Amniotic stem cell (primary cell): ENCODE measurements at regions not wholly inside any gene's neighbourhood (a gene's known extent, or its start where the extent isn't known, plus 50 kb on each side); places are given as distances from the start of the nearest gene placed in this dataset.

ENCODE experiments used
- DNase-seq: peaks from one replicate; lab custom pipeline; 2025; lab: John Stamatoyannopoulos, UW

DNA sequence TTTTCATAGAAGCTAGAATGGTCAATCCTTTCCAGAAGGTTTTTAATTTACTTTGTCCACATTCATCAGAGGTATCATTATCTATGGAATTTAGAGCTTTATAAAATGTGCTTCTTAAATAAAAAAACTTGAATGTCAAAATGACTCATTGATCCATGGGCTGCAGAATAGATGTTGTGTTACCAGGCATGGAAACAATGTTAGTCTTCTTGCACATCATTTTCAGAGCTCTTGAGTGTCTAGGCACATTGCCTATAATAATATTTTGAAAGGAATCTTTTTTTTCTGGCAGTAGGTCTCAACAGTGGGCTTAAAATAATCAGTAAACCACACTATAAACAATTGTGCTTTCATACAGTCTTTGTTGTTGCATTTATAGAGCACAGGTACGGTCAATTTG lies 200.3 kb downstream of the FAT4 start:
- no peak for DNase-seq

DNA sequence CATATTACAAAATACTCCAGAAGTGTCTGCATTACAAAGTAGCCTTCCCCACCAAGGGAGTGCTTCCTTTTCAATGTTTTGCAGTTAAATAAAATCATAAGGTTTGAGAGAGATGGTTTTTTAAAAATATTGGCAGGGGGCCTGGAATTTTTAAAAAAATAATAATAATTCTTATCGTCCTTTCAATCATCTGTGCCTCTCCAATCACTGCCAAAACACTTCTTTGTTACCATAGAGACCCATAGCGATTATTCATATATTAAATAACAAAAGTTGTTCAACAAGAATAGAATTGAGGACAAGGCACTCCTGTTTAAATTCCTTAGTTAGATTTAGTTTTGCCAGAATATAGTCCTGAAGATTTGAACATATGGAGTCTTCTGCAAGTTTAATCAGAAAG lies 203.1 kb downstream of the FAT4 start:
- no peak for DNase-seq

DNA sequence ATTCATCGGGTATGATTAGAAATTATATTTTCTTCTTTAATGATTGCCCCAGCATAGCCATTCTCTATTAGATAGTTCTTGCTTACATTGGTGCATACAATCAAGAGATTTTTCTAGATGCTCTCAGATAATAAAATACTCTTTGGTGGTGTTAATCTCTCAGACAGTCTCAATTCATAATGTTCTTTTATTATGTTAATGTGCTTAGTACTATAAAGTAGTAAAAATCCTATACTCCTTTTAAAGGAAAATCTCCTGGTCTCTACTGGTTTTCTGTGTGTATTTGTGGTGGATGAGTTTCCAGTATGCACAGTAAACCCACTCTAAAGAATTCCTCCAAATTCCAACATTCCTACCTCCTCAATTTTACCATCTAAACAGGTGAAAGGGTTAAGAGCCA lies 203.5 kb downstream of the FAT4 start:
- no peak for DNase-seq

DNA sequence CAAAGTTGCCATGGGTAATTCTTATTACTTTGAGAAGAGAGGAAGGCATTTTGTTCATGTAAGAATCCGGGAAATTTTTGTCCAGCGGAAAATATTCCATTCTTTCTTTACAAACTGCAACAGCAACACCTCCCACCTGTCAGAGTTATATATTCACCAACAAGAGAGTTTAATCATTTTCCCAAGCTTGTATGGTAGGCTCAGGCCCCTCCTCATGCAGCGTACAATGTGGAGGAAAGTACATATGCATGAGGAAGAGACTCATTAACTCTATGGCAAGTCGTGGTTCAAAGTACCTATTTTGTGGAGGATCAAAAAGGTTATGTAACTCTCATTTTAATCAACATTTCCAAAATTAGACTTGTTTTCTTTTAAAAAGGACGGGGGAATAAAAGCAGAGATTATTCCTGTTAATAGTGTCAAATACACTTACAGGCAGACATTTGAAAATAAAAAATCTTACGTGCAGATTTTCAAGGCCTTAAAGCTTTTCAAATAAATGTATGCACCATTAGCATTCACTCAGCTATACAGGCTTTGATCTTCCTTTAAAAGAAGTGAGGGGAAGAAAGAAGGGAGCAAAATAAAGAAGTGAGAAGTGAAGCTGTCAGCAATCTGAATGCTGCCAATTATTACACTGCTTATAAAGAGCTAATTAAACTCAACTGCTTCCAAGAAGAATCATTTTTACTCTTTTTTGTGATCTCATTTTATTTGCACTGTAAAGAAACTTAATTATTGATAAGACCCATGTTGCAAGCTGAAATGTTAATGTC lies 204.8 kb downstream of the FAT4 start:
- DNase-seq: no peak

DNA sequence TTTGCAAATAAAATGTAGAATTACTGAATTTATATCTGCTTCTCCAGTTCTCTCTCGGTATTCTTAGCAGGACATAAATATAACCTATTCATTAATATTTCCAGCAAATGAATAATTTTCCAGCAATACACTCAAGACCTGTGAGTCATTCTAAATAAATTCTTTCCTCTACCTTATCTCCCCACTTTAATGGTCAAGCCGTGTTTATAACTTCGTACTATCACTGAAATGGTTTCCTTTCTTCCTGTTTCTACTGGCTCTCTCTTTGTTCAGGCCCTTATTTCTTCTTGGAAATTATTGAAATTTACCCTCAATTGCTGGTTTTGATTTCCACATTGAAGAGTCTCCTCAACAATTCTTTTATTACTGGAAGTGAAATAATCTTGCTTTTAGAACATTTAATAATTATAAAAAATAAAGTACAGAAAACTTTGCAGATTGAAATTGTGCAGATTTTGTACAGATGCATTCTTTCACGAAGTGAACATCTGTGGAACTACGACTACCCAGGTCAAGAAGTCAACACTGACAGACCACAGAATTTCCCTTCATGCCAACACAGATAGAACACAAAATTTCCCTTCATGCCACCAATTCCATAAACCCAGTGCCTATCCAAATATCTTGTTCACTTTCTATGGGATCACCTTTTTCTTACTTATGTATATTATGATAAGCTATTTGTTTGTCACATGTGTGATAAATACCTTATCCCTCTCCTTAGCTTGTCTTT lies 205.7 kb downstream of the FAT4 start:
- no peak for DNase-seq

DNA sequence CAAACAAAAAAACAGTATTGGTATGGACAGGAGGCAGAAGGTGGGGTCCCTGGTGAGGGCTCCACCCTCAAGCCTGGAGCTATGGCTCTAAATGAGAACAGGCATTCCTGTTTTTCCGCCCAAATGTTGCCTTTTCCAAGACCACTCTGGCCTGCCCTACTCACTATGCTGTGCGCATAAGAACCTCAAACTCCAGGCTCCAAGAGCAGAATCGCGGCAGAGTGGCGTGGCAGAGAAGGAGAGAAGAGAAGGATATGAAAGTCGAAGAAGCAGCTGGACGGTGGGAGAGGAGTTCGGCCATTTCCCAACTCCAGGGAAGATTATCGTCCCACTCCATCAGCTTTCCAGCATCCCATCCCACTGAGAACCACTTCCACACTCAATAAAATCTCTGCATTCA lies 207.8 kb downstream of the FAT4 start:
- no peak for DNase-seq

DNA sequence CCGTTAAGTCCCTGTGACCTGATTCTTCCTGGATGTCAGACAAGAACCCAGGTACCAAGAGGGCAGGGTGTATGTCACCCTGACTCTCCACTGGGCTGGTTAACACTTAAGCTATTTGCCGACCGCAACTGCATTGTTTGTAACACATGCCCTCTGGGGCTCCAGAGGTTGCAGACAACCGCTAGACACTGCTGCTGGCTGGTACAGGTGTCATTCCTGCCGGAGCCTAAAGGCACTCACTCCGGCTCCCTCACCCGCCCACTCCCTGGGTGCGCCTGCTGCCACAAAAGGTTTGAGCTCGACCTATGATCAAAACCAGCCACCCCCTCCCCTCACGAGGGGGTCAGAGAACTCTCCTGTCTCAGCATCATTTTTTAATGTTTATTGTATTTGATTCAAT lies 208.2 kb downstream of the FAT4 start:
- no peak for DNase-seq

DNA sequence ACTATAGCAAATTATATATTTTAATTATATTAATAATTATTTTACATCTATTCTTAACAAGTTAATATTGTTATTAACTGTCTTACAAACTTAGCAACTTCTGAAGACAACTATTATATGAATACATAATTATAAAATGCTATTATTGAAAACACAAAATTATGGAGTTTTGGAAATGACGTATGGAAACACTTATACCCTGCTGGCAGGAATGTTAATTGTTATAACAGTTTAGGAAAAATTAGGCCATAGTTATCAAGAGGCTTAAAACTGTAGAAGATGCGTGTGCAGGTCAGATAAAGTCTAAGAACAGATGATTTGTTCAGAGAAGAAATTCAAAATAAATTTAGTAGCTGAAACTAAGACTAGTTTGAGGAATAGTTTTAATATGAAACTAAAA lies 211.7 kb downstream of the FAT4 start:
- DNase-seq: no peak

DNA sequence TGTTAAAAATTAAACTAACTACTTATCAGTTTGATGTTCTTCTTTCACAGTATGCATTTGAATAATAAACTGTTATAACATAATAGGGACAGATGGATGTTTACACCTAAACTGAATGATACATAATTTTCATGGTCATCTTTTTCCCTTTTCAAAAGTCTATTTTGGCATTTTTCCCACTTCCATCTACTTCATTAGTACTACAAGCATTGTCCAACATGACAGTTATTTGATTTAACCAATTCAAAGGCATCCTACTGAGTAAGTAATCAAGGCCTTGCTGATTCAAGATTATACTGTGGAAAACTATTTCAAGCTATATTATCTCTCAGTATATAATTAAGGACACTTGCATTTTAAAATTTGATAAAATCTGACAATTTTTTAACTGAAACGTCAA lies 212.9 kb downstream of the FAT4 start:
- DNase-seq: no peak

DNA sequence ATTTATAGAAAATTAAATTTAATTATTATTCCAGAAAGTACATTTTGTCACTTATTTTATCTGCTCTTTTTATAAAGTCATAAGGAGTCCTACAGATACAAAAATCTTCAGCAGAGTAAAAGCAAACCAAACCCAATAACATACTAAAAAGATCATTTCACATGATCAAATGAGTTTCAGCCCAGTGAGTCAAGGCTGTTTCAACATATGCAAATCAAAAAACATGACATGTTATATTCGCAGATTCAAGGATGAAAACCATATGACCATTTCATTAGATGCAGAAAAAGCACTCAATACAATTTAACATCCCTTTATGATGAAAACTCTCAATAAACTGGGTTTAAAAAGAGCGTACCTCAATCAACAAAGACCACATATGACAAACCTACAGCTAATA lies 214.3 kb downstream of the FAT4 start:
- no peak for DNase-seq

DNA sequence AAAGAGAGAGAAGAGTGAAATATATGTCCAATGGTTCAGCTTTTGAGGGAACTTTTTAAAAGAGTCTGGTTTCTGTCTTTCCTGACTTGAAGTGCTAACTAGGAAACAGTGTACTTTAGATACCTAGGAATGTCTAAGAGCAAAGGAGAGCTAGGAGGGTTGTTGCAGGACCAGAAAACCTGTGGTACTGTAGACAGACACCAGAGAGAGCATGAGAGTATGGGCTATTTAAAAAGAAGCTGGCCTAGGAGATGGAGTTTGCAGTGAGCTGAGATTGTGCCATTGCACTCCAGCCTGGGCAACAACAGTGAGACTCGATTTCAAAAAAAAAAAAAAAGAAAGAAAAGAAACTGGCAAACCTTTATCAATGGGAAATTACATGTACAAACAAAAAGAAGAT lies 223.9 kb downstream of the FAT4 start:
- no peak for DNase-seq

DNA sequence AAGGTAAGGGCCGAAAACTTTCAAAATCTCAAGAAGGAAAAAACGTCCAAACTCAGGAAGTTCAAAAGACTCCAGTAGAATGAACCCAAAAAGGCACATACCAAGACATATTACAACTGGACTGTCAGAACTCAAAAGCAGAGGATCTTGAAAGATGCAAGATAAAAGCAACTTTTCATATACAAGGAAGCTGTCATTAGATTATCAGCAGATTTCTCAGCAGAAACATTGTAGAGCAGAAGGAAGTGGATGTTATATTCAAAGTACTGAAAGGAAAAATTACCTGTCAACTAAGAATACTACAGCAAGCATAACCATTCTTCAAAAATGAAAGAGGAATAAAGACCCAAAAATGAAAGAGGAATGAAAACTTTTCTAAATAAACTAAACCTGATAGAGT lies 224.9 kb downstream of the FAT4 start:
- DNase-seq: no peak

DNA sequence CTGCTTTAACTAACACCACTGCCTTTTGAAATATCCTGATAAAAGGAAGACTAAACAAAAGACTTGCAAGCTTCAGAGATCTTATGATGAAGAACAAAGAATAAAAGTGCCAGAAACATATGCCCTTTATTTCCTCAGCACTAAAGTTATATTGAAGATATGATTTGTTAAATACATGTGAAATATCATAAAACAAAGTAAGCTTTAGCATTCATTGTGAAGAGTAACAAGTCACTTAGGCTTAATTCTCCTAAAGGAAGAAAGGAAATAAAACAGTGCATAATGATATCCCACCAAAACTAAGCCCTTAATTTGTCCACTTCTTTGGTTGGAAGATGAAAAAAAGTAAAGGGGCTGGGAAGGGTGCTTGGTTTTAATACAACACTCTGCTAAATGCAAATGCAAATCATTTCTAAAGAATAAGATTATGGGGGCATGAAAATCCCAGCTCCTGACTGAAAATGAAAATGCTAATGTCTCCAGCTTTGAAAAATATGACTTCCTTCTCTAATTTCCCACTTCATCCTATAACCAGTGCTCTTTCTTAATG lies 227.2 kb downstream of the FAT4 start:
- no peak for DNase-seq

DNA sequence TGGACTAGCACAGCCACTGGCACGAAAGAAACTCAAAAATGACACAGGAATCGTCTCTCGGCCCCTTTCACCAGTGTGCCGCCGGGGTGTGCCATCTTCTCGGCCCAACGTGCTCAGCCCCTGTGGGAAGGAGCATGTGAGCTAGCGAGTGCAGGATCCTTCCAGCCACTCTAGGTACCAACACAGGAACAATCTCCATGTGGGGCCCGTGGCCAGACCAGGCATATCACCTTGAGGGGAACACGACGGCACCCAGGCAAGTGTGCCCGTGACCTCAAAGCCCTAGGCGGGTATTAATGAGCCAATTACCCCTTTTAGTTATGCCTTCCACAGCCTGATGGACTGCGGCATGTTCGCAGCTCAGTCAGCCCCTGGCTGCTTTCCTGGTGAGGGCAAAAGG lies 231.5 kb downstream of the FAT4 start:
- no peak for DNase-seq

DNA sequence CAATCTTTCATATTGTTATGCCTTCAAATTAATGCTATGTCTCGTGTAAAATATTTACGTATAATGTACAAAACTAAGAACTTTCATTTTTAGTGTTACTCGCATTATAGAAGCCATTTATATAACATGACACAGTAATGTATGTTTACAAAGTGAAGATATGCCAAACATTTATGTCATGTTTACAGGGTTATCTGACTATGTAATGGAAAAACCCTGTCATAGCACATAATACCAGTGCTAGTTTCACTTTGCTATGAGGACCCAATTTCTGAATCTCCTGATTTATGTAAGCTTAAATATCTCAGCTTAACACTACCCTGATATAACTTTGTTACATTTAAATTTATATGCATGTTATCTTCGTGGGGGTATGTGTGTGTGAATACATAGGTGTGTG lies 233.1 kb downstream of the FAT4 start:
- DNase-seq: no peak

DNA sequence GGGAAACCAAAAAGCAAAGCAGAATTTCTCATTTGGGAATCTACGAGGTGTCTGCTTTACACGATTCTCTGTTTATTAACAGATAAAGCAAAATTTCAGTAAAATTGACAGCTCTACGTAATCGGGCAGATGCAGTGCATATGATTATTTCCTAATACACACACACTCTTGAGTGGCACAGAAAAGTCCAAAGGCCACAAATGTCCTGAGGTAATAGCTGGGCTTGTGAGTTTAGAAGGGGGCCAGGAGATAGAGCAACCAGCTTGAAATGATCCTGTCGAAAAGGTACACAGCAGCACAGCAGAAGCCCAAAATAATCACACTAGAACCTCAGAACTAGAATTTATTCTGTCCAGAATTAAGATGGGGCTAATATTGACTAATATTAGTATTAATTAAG lies 236.0 kb downstream of the FAT4 start:
- DNase-seq: no peak

DNA sequence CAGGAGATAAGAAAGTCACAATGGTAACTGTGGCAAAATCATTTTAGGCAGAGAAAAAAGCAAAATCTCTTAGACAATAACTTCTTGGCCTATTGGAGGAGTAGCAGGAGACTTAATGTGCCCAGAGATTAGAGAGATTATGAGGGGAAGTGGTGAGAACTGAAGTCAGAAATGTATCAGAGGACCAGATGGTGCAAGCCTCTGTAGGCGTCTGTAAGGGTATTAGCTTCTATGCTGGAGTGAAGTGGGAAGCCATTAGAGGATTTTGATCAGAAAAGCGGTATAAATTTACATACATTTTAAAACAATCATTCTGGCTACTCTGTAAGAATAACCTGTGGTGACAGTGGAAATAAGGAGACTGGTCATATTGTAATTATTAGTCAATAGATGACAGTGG lies 236.7 kb downstream of the FAT4 start:
- no peak for DNase-seq

DNA sequence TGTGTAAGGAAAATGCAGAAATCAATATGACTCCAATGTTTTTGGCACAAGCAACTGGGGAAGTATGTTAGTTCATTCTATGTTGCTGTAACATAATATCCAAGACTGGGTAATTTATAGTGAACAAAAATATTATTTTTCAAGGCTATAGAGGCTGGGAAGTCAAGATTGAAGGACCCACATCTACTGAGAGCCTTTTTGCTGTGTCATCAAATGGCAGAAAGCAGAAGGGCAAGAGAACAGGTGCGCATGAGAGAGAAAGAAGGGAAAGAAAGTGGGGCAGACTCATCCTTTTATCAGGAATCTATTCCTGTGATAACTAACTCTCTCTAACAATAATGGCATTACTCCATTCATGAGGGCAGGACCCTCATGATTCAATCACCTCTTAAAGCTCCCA lies 237.2 kb downstream of the FAT4 start:
- DNase-seq: no peak

DNA sequence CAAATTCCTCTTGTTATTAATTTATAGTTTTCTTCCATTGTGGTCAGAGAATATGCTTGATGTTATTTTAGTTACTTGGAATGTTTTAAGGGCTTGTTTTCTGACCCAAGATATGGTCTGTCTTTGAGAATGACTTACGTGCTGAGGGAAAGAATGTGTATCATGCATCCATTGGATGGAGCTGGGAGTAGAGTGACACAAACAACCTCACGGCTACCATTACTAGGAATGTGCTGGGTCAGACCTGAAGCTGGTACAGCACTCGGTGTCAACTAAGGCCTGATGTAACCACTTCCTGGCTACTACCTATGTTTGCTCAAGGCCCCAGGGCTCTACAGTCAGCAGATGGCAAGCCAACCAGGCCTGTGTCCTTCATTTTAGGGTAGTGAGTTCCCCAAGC lies 257.8 kb downstream of the FAT4 start:
- DNase-seq: no peak

DNA sequence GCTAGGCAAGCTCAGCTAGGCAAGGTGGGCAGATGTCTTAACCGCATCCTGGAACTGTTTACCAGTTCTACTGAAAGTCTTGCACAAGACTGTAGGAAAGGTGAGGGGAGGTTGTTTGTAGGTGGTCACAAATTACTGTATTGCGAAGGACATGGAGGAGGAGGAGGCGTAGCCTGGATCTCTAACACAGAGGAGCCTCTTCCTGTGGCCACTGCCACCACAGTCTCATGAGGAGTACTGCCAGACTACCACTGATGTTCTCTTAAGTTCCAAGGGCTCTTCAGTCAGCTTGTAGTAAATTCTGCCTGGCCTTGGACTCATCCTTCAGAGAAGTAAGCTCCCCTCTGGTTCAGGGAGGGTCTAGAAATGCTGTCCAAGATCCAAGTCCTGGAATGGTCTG lies 258.6 kb downstream of the FAT4 start:
- DNase-seq: no peak

DNA sequence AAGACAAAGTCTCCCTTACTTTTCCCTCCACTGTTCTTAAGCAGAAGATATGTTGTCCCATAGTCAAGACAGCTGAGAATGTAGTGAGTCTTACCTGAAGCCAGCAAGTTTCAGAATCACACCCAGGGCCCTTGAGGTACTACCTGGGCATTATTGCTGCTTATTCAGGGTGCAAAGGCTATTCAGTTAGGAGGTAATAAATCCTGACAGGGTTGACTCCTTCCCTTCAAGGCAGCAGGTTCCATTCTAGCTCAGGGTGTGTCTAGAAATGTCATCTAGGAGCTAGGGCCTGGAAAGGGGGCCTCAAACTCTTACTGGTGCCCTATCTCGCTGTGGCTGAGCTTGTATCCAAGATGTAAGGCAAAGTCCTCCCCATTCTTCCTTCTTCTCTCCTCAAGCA lies 259.0 kb downstream of the FAT4 start:
- DNase-seq: no peak

DNA sequence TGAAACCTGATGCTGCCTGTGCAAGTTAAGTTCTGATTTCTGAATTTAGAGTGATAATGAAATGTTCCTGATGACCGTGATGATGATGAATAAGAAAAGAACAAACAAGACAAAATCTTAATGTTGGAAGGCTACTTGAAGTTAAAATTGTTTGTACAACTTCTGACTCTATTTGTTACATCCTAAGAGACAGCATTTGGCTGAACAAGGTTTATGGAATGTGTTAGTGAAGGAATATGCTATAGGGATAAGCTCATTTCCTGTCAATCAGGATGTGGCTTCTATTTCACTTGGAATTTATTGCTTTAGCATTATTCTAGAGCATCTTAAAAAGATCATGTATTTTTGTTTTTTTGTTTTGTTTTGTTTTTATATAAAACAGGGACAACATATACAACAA lies 267.5 kb downstream of the FAT4 start:
- no peak for DNase-seq

DNA sequence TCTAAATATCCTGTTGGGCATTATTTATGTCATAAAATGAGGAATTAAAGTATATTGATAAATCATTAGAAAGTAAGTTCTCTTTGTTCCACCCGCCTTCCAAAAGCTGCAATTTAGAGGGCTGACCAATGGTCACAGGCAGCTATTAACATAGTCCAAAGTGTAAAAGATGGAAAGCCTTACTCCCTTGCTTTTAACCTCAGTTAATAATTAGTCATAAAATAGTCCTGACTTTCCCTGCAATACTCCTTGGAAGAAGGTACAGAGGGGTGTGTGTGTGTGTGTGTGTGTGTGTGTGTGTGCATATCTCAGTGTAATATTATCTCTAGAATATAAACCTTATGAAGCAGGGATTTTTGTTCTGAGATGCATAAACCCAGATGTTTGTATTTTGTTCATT lies 275.4 kb downstream of the FAT4 start:
- no peak for DNase-seq

DNA sequence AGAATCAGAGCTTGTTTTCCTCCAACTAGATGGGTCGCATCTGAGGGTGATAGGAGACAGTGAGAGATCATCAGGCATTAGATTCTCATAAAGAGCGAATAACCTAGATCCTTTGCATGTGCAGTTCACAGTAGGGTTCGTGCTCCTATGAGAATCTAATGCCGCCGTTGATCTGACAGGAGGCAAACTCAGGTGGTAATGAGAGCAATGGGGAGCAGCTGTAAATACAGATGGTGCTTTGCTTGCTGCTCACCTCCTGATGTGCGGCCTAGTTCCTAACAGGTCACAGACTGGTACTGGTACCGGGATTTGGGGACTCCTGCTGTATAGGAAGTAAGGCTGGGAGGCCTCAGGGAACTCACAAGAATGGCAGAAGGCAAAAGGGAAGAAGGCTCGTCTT lies 276.5 kb downstream of the FAT4 start:
- no peak for DNase-seq
